Left ventricle myocardium superior (tissue), 1 donor: ENCODE measurements at regions not wholly inside any gene's neighbourhood (a gene's known extent, or its start where the extent isn't known, plus 50 kb on each side); places are given as distances from the start of the nearest gene placed in this dataset.
"Not testable (repeated sequence)": the region's sequence is repeated elsewhere in the genome, so short reads cannot be mapped to it uniquely, and the experiment has no call there.

ENCODE experiments used
- ATAC-seq: fragments of 200-7000 bp; cut with Tn5 transposase; one replicate; pipeline ENCODE4 v1.9.1; 2020; ENCODE audit warnings: mild to moderate bottlenecking, moderate library complexity
- DNase-seq: peaks from one replicate; pipeline ENCODE4 v3.0.0-alpha.2; 2020
- intact Hi-C: fragments of 100-400 bp; cut with micrococcal nuclease; formaldehyde crosslinking; loops from one replicate; pipeline ENCODE4 v1.11.0; 2022
- donor health status: DM: no; HTN: yes; CAD: no; lungs with severe emphysema.

GRCh38 chr2:20949256-20949655, 94.6 kb downstream of the APOB start:
- intact Hi-C loops, result no loop called here
- ATAC-seq (no peak), DNase-seq (no peak)

DNA sequence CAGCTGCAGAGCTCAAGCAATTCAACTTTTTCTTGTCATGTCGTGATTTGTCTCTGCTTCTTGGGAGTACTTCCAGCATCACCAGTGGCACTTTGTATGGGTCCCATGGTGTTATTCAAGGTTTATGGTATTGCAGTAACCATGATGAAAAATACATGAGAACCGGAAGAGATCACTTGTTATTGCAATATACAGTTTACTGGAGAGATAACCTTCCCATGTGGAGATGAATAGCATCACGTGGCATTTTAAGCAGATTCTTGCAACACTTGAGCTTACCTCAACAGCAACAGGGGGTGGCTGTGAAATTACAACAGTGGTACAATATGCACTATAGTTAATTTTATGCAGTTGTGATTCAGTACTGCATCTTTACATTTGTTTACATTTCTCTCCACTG, 97.4 kb downstream of the APOB start:
- ATAC-seq (no peak), DNase-seq (no peak)
- intact Hi-C loops, result no loop called here

DNA sequence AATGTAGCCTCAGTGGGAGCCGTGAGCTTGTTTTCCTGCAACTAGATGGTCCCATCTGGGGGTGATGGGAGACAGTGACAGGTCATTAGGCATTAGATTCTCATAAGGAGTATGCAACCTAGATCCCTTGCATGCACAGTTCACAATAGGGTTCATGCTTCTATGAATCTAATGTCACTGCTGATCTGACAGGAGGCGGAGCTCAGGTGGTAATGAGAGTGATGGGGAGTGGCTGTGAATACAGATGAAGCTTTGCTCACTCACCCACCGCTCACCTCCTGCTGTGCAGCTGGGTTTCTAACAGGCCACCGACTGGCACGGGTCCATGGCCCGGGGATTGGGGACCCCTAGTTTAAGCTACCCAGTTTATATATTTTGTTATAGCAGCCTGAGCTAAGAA, 100.2 kb downstream of the APOB start:
- ATAC-seq, DNase-seq, intact Hi-C loops: not testable (repeated sequence)

- DNase-seq (no peak), ATAC-seq (peak; percentile 62)
- intact Hi-C loops, result no loop called here
These were observed 101.2 kb downstream of the APOB start for GRCh38 chr2:20942646-20943125.

DNA sequence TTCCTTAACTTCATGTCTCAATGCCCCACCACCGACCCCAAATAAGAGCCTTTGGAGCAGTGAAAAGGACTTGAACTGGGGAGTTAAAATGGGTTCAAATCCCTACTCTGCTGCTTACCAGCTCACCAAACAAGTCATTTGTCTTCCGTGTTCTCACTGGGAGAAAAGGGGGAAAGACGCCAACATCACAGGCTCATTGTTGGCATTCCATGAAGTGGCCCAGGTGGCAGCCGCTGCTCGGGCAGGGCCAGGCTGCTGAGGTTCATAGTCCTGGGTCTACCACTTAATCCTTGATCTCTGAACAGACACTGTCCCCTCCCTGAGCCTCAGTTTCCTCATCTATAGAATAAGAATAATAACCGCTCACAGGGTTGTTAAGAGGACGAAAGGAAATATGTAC, 103.0 kb downstream of the APOB start:
- ATAC-seq, result no peak
- no peak for DNase-seq
- intact Hi-C loops, result no loop called here

GRCh38 chr2:20939931-20940795, 103.7 kb downstream of the APOB start:
- no peak for DNase-seq
- ATAC-seq, result no peak
- intact Hi-C loops, result no loop called here

GRCh38 chr2:20937353-20937752, 106.5 kb downstream of the APOB start:
- DNase-seq (no peak), ATAC-seq (no peak)
- intact Hi-C loops, result no loop called here

GRCh38 chr2:20935168-20935775, 108.6 kb downstream of the APOB start:
- DNase-seq, result no peak
- intact Hi-C loops, result no loop called here
- ATAC-seq, result no peak

DNA sequence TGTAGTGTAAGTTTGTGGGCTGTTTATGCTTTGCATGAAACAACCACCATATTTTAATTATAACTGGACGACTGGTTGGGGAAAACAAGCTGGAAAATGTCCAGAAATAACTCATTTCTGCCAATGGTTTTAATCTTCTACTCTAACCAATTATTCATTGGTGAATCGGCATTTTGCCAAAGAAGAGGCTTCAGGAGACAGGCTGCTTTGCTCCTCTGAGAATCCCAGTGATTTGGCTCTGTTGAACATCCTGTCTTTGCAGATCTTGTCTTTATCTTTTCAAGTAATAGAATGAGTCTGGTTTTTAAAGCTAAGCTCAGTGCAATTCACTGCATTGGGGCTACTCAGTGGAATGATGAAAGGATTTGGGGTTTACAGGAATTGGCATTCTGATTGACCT, 109.6 kb downstream of the APOB start:
- intact Hi-C loops, result no loop called here
- ATAC-seq (no peak), DNase-seq (no peak)

GRCh38 chr2:20933714-20934113, 110.2 kb downstream of the APOB start:
- intact Hi-C loops, result no loop called here
- DNase-seq, result no peak
- ATAC-seq, result no peak

GRCh38 chr2:20931346-20931745, 108.4 kb upstream of the LDAH start:
- no peak for ATAC-seq

GRCh38 chr2:20930928-20931327, 108.0 kb upstream of the LDAH start:
- no peak for DNase-seq
- intact Hi-C loops, result no loop called here
- no peak for ATAC-seq

More at GRCh38 chr2:20931346-20931745, 108.4 kb upstream of the LDAH start:
- intact Hi-C loops, result no loop called here
- no peak for DNase-seq

DNA sequence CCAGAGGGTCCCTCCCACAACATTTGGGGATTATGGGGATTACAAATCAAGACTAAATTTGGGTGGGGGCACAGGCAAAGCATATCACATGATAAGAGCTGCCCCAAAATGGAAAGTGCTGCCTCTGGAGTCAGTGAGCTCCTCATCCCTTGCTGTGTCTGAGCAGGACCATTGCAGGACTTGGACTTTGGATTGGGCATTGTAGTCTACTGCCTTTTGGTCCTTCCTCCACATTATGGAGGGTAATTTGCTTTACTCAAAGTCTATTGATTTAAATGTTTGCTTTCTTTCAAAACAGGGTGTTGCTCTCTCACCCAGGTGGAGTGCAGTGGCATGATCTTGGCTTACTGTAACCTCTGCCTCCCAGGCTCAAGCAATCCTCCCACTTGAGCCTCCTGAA, 106.8 kb upstream of the LDAH start:
- DNase-seq (no peak), ATAC-seq (no peak)
- intact Hi-C loops, result no loop called here

GRCh38 chr2:20928617-20929016, 105.7 kb upstream of the LDAH start:
- intact Hi-C loops, result no loop called here
- ATAC-seq (no peak), DNase-seq (no peak)

DNA sequence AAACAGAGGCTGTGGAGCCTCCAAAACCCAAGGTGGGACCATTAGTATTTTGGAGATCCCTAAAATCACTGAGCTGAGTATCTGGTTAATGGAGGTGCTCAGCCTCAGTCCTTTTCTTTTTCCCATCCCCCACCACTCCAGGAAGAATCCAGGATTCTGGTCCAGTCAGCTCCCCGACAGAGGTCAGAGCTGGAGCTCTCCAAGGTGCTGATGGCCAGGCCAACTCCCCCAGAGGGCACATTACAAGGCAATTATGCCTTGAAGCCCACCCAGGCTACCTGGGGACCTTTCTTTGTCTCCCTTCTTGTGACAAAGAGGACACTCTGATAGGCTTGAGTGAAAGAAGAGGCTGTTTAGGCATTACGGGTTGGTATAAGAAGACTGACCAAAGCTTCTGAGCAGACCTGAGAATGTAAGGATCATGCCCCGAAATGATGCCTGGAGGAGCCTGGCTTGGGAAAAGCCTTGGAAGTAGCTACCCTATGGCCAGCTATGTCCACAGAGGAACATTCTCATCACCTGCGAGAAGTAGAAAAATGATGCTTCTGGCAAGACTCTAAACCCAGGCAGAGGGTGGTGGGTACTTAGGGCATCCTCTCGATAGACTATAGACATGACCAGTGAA, 102.5 kb upstream of the LDAH start:
- intact Hi-C loops, result no loop called here
- no peak for ATAC-seq
- no peak for DNase-seq

GRCh38 chr2:20919297-20919800, 96.4 kb upstream of the LDAH start:
- ATAC-seq (no peak), DNase-seq (no peak)
- intact Hi-C loops, result no loop called here

DNA sequence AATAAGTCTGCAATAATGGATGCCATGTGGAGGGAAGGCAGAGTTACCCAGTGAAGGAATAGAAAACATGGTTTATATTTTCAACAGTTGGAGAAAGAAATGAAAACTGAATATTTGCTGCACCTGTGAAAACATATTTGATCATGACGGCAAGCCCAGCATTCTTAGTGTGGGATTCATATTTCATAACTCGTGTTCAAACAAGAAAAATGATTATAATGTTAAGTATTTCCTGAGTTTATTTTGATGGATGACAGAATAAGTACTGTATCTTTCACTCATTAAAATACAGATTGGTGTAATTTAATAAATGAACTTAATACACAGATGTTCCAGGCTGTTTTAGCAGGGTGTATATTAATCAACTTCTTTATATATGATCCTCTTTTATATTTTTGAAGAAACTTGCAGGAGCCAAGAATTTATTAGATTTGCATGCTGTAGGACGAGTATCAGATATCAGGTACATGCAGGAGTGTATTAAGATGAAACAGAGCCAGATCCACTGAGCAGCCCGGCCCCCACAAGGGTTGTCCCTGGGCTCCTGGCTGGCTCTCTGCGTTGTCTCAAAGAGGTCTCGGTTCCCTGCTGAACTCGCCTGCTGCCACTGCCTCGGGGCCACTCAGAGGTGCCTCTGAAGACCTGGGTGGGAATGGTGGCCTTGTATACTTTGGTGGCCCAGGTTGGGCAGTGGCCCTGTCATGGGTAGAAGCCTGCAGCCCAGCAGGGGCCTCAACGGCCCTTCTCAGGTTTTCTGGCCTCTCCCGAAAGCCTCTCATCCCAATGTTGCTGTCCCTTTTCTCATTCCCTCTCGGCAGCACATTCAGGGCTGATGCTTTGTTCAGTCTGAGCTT, 95.0 kb upstream of the LDAH start:
- no peak for DNase-seq
- intact Hi-C loops, result no loop called here
- no peak for ATAC-seq

- ATAC-seq, result no peak
- intact Hi-C loops, result no loop called here
- no peak for DNase-seq
These were observed 94.4 kb upstream of the LDAH start for GRCh38 chr2:20917287-20917660.

- ATAC-seq (peak; percentile 69), DNase-seq (no peak)
- intact Hi-C loops, result no loop called here
These were observed 93.8 kb upstream of the LDAH start for GRCh38 chr2:20916604-20917286.
